ENCODE measurements at regions not wholly inside any gene's neighbourhood (a gene's known extent, or its start where the extent isn't known, plus 50 kb on each side); places are given as distances from the start of the nearest gene placed in this dataset.

DNA sequence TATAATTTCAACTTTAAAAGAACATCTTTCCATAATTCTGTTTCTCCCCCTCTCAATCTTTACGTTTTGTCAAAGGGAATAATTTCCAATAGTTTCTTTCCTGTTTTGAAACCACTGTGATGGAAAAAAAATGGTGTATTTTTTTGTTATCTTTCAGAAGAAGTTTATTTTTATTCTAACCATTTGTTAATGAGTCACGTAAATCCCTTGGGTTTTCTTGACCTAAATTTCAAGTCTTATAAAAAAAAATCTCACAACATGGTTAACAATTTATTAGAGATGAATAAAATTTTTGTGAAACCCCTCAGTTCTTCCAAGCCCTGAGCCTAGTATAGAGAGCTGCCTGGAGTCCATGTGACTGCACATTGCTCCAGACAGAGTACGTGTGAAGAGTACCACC is 106.1 kb upstream of the FBXL17 start:
- Histone ChIP-seq H2AFZ (ENCODE audit: low read depth, low read length) (no peak overlapping the region), H3K4me2 (ENCODE audit: insufficient read depth, low read length) (no peak overlapping the region), H3K4me1 (ENCODE audit: insufficient read depth, low read length) (no peaks in the 10 kb centered on the region), H3K9me3 (ENCODE audit: insufficient read depth, low read length, severe bottlenecking) (no peaks in the 10 kb centered on the region), H4K20me1 (ENCODE audit: insufficient read depth, low read length) (no peaks in the 10 kb centered on the region), H3K9ac (ENCODE audit: low read depth, low read length) (no peak overlapping the region), H3K4me3 (ENCODE audit: low read depth in 1 of 2, low read length in 2 of 2) (no peak overlapping the region), H3K79me2 (ENCODE audit: insufficient read depth, low read length) (no peaks in the 10 kb centered on the region), H3K36me3 (ENCODE audit: insufficient read depth, low read length) (no peaks in the 10 kb centered on the region), H3K27me3 (ENCODE audit: insufficient read depth, low read length, poor library complexity) (no peaks in the 10 kb centered on the region), H3K27ac (ENCODE audit: low read length) (no peak overlapping the region)
- no peak for DNase-seq
- TF ChIP-seq EZH2 (IDR thresholded peaks at IDR 0.05; ENCODE audit: borderline replicate concordance, low read depth, low read length, severe bottlenecking) (no peak), CTCF (IDR thresholded peaks at IDR 0.05; ENCODE audit: borderline replicate concordance, extremely low read depth, low read length, poor library complexity, severe bottlenecking) (no peak)
- ATAC-seq (ENCODE audit: insufficient read depth, low read depth): no peak

GRCh38 chr5:108484035-108484434 is 102.1 kb upstream of the FBXL17 start:
- Histone ChIP-seq H3K27me3 (ENCODE audit: insufficient read depth, low read length, poor library complexity) (no peaks in the 10 kb centered on the region), H3K27ac (ENCODE audit: low read length) (no peak overlapping the region), H3K9ac (ENCODE audit: low read depth, low read length) (no peak overlapping the region), H3K4me2 (ENCODE audit: insufficient read depth, low read length) (no peak overlapping the region), H3K36me3 (ENCODE audit: insufficient read depth, low read length) (no peaks in the 10 kb centered on the region), H4K20me1 (ENCODE audit: insufficient read depth, low read length) (no peaks in the 10 kb centered on the region), H3K4me1 (ENCODE audit: insufficient read depth, low read length) (no peaks in the 10 kb centered on the region), H2AFZ (ENCODE audit: low read depth, low read length) (no peak overlapping the region), H3K79me2 (ENCODE audit: insufficient read depth, low read length) (no peaks in the 10 kb centered on the region), H3K4me3 (ENCODE audit: low read depth in 1 of 2, low read length in 2 of 2) (no peak overlapping the region), H3K9me3 (ENCODE audit: insufficient read depth, low read length, severe bottlenecking) (no peaks in the 10 kb centered on the region)
- TF ChIP-seq CTCF (IDR thresholded peaks at IDR 0.05; ENCODE audit: borderline replicate concordance, extremely low read depth, low read length, poor library complexity, severe bottlenecking): no peak
- TF ChIP-seq EZH2 (IDR thresholded peaks at IDR 0.05; ENCODE audit: borderline replicate concordance, low read depth, low read length, severe bottlenecking): no peak
- no peak for ATAC-seq (ENCODE audit: insufficient read depth, low read depth)
- DNase-seq: no peak

DNA sequence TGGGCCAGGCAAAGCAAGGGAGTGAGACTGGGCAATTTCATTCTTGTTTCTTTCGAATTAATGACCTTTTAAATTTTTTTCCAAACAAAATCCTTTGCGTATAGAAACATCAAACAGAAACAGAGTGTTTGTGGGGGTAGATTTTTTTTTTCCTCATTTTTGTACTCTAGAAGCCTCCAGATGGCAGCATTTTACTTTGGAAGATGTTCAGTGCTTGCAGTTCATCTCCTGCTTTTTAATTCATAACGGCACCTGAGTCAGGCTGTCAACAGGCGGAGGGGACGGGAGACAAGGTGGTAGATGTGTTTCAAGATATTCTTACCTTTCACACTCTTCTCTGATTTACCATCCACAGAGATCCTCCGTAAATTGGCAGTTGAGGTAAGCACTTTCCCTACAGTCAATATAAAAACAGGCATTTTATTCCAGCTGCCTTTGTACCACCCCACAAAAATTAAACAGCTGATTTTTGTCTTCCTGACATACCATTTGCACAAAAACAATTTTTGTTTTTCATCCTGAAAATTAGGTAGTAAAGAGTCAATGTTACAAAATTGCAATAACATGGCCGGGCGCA is 99.5 kb upstream of the FBXL17 start:
- Histone ChIP-seq H3K4me3 (ENCODE audit: low read depth in 1 of 2, low read length in 2 of 2) (no peak overlapping the region), H4K20me1 (ENCODE audit: insufficient read depth, low read length) (no peaks in the 10 kb centered on the region), H3K9ac (ENCODE audit: low read depth, low read length) (no peak overlapping the region), H3K9me3 (ENCODE audit: insufficient read depth, low read length, severe bottlenecking) (no peaks in the 10 kb centered on the region), H3K27me3 (ENCODE audit: insufficient read depth, low read length, poor library complexity) (no peaks in the 10 kb centered on the region), H3K27ac (ENCODE audit: low read length) (no peak overlapping the region), H3K4me2 (ENCODE audit: insufficient read depth, low read length) (no peak overlapping the region), H3K36me3 (ENCODE audit: insufficient read depth, low read length) (no peaks in the 10 kb centered on the region), H3K4me1 (ENCODE audit: insufficient read depth, low read length) (no peaks in the 10 kb centered on the region), H3K79me2 (ENCODE audit: insufficient read depth, low read length) (no peaks in the 10 kb centered on the region), H2AFZ (ENCODE audit: low read depth, low read length) (no peak overlapping the region)
- ATAC-seq (ENCODE audit: insufficient read depth, low read depth) (peak; percentile 35; the same call in 1 of the 3 replicates), DNase-seq (no peak)
- TF ChIP-seq EZH2 (IDR thresholded peaks at IDR 0.05; ENCODE audit: borderline replicate concordance, low read depth, low read length, severe bottlenecking) (no peak), CTCF (IDR thresholded peaks at IDR 0.05; ENCODE audit: borderline replicate concordance, extremely low read depth, low read length, poor library complexity, severe bottlenecking) (peak; percentile 49)

DNA sequence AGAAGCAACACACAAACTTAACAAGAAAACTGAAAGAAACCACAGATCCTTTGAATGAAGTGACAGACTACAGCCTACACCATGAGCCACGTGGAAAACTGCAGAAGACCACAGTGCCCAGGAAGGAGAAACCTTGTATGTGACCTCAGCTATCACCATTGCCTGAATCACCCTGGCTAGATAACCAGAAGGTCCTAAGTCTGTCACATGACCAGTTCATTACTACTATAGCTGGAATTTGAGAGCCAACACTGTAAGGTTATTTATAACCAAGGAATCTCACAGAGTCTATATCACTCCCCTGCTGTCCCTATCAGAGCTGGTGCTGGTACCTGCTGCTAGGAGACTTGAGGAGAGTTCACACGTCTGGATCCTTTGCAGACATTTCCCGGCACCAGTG is 90.3 kb upstream of the FBXL17 start:
- Histone ChIP-seq H2AFZ (ENCODE audit: low read depth, low read length) (no peak overlapping the region), H3K36me3 (ENCODE audit: insufficient read depth, low read length) (no peaks in the 10 kb centered on the region), H3K4me1 (ENCODE audit: insufficient read depth, low read length) (no peaks in the 10 kb centered on the region), H3K27me3 (ENCODE audit: insufficient read depth, low read length, poor library complexity) (no peaks in the 10 kb centered on the region), H3K79me2 (ENCODE audit: insufficient read depth, low read length) (no peaks in the 10 kb centered on the region), H3K27ac (ENCODE audit: low read length) (no peak overlapping the region), H3K9me3 (ENCODE audit: insufficient read depth, low read length, severe bottlenecking) (no peaks in the 10 kb centered on the region), H3K9ac (ENCODE audit: low read depth, low read length) (no peak overlapping the region), H4K20me1 (ENCODE audit: insufficient read depth, low read length) (no peaks in the 10 kb centered on the region), H3K4me3 (ENCODE audit: low read depth in 1 of 2, low read length in 2 of 2) (no peak overlapping the region), H3K4me2 (ENCODE audit: insufficient read depth, low read length) (no peak overlapping the region)
- ATAC-seq (ENCODE audit: insufficient read depth, low read depth) (no peak), DNase-seq (no peak)
- TF ChIP-seq CTCF (IDR thresholded peaks at IDR 0.05; ENCODE audit: borderline replicate concordance, extremely low read depth, low read length, poor library complexity, severe bottlenecking): no peak
